ENCODE measurements at regions not wholly inside any gene's neighbourhood (a gene's known extent, or its start where the extent isn't known, plus 50 kb on each side); places are given as distances from the start of the nearest gene placed in this dataset.
"Not testable (repeated sequence)": the region's sequence is repeated elsewhere in the genome, so short reads cannot be mapped to it uniquely, and the experiment has no call there.

DNA sequence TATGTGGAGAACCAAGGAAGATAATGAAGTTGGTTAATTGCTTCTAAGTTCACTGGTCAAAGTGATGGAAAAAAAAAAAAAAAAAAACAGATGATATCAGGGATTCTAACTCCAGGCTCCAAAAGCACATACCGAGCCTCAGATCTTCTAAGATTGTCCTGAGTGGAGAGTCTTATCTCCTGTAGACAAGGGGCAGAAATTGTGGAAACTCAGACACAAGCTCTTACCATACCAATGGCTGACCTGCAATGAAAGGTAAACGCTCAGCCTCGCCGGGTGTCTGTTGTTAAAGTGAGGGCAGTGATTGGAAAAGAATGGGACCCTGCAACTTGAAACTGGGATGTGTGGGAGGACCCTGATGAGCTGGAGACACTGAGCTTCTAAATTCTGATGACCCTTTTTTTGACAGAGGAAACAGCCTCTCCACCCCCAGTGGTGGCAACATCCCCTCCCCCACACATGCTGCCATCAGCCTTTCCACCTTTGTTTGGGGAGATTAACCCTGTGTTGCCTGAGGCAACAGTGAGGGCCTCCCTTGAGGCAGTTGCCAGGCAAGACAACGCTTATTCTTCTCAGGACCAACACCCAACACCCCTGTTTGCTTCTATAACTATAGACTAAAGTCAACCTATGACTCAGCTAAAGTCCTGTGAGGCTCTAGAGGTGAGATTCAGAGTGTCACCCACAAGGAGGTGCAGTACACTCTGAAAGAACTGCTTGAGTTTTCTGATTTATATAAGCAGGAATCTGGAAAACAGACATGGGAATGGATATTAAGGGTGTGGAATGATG is 154.0 kb downstream of the THBS2 start:
- DNase-seq, result no peak

DNA sequence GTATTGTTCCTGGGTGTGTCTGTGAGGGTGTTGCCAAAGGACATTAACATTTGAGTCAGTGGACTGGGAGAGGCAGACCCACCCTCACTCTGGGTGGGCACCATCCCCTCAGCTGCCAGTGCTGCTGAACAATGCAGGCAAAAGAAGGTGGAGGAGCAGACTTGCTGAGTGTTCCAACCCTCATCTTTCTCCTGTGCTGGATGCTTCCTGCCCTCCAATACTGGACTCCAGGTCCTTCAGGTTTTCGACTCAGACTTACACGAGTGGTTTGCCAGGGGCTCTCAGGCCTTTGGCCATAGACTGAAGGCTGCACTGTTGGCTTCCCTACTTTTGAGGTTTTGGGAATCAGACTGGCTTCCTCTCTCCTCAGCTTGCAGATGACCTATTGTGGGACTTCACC is 155.0 kb downstream of the THBS2 start:
- not testable (repeated sequence) for DNase-seq

DNA sequence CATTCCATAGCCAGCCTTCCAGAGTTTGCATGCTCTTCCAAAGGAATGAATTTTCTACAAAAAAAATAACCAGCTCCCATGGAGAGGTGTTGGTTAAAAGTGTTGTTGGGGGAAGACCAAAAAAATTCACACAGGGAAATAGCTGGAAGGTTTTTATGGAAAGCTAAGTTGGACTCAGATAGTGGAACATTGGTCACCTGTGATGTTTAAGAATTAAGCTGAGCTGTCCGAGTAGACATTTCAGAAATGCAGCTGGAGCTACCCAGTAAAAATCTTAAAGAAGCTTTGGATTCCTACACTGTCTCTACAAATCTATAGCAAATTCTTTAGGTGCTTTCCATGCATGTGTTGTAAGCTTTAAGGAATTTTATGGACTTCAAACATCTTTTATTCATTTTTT is 155.5 kb downstream of the THBS2 start:
- DNase-seq, result no peak

DNA sequence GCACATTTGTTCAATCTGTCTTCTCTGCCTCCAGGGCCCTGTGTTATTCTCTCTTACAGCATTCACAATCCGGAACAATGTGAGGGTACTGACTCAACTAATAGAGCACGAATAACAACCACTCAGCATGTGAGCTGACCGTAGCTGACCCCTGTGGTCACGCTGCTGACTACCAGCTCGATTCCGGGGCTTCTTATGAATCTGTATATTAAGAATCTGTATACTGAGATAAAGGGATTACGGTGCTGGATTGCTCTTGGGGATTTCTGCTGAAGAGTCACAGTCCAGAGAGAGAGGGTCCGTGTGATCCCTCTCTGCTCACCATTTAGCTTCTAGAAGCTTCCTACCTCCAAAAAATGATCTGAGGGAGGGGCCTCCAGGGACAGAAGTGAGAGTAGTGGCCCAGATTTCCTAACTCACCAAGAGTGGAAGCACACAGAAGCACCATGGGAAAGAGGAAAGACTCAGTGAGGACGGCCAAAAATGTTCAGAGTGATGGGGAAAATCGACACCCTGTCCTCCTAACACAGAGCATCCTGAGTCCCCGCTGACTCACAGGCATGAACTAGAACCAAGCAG is 156.2 kb downstream of the THBS2 start:
- DNase-seq, result no peak

DNA sequence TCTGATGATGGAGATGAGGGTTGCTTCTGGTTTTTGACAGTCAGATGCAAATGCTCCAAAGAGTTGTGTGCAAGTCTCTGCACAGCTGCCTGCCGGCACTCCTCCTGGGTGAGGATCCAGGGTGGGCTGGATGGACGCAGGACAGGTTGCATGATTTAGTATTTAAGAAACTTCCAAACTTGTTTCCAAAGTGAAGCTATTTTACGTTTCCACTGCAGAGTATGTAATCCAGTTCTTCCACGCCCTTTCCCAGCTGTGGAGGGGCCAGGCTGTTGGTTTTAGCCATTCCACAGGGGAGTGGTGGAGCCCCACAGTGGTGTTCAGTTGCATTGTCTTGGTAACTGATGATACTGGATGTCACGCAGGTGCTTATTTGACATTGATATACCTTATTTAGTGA is 157.3 kb downstream of the THBS2 start:
- DNase-seq, result no peak

DNA sequence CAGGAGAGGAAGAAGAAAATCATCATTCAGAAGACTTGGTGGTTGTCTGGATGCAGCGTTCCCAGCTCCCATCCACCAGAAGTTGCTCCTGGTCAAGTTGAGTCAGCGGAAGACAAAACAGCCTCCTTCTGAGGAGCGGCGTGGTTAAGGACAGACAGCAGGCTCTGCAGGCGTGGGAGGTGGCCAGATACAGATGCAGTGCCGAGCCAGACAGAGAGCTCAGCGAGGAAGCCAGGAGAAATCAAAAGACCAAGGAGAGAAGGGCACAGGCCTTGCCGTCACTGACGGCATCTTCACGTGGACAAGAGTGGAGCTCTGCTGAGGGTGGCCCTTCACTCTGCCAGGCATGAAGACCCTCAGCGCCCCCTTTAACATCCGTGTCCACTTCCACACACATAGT is 158.5 kb downstream of the THBS2 start:
- DNase-seq, result no peak

DNA sequence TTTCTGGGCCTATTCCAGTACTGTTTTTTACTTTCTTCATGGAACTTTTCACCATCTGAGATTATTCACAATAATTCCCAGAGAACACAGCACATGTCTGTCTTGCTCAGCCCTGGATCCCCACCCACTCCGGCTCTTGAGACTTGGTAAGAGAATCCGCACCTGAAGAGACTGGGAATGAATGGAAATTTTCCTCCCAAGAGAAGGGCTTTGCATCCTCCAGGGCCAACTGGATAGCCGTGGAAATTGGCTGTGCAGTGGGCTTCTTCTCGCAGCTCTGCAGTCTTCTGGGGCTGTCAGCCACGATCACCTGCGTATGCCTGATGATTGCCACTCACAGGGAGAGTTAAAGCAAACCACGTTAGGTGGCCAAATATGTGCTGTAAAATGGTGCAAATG is 159.1 kb downstream of the THBS2 start:
- no peak for DNase-seq

DNA sequence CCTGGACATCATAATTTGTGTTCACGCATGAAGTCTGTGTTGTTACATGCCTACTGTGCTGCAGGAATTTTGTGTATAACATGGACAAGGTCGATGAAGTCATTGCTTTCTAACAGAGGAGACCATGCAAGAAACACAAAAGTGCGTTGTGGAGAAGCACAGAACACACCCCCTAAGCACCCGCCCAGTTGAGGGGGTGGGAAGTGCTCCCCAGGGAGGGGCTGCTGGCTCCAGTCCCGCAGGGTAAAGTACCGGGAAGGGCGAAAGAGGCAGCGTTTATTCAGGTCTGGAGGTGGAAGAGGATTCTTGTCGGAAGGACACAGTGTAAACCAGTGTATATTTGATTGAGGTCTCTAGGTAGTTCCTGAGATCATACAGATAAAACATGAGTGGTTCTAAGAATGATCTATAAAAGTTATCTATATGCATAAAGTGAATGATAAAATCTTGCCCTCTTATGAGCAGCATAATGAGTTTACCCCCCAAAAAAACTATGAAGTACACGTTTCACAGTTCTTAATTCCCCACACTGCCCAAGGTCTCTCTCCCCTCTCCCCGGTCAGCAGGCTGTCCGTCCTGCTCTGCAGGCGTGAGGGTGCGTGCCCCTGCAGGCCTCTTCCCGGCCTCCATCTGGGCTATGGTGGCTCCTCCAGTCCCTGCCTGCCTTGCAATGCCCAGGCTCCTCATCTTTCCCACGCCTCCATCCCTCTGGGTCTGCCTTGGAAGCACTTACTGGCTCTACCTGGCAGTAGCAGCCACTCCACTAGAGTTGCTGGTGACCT is 159.7 kb downstream of the THBS2 start:
- DNase-seq, result no peak

DNA sequence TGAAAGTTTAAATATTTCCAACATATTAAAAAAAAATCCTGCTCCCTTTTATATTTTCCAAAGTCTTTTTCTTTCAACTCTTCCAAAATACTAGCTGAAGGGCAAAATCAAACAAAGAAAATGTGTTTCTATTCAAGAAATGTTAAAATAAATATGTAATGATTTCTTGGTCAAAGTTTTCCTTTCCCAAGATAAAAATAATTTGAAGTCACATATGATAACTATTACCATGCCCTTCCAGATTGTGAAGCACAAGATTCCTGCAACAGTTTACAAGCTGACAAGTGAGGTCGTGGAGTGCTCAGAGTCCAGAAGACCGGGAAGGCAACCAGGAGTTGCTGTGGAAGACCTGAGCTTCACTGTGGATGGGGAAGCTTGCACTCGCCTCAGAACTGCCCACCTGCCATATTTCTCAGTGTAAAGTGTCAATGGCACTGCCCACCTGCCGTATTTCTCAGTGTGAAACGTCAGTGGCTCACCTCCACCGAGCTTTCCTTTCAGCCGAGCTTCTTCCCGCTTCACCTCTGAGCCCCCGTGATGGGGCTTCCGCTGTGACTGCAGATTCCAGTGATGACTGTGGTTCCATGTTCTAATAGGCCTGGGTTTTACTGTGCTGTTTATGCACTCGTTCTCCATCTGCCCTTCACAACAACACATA is 160.5 kb downstream of the THBS2 start:
- DNase-seq, result no peak

DNA sequence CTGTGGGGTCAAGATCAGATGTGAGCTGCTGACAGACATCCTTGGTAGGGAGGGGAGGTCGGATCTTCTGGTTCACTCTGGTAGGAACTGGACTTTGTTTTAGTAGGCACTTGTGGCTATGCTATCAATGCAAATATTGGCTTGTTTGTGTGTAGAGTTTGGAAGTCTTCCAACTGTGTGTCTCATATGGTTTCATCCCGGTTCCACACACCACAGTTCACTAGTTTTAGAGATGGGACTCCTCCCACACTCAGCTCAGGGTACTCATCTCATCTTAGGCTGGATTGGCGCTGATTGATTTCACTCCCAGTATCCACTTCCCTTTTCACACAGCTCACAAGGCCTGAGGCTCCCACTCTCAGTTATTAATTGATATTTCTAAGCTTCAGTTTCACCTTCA is 161.3 kb downstream of the THBS2 start:
- no peak for DNase-seq

DNA sequence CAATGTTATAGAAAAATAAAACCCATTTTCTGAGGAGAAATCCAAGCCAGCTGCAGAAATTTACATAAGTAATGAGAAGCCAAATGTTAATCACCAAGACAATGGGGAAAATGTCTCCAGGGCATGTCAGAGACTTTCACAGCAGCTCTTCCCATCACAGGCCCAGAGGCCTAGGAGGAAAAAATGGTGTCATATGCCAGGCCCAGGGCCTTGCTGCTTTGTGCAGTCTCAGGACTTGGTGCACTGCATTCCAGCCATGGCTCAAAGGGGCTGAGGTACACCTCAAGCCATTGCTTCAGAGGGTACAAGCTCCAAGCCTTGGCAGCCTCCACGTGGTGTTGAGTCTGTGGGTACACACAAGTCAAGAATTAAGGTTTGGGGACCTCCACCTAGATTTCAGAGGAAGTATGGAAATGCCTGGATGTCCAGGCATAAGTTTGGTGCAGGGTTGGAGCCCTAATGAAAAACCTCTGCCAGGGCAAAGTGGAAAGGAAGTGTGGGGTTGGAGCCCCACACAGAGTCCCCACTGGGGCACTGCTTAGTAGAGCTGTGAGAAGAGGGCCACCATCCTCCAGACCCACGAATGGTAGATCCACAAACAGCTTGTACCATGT is 163.0 kb downstream of the THBS2 start:
- DNase-seq, result not testable (repeated sequence)

DNA sequence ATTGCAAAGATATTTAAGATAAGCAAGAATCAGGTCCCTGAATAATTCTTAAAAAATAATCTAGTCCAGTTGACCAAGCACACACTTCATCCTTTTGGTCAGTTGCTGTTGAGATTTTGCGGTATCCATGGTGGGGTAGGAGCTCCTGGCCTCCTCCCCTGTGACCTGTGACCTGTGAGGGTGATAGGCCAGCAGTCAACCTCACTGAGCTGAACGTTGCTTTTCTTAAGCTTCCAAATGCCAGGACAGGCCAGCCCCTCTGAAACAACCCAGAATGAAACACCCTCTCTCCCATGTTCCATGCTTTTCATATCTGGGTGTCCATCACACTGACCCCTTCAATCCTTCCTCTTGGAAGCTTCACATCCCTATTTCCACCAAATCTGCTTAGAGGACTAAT is 164.9 kb downstream of the THBS2 start:
- DNase-seq, result no peak

DNA sequence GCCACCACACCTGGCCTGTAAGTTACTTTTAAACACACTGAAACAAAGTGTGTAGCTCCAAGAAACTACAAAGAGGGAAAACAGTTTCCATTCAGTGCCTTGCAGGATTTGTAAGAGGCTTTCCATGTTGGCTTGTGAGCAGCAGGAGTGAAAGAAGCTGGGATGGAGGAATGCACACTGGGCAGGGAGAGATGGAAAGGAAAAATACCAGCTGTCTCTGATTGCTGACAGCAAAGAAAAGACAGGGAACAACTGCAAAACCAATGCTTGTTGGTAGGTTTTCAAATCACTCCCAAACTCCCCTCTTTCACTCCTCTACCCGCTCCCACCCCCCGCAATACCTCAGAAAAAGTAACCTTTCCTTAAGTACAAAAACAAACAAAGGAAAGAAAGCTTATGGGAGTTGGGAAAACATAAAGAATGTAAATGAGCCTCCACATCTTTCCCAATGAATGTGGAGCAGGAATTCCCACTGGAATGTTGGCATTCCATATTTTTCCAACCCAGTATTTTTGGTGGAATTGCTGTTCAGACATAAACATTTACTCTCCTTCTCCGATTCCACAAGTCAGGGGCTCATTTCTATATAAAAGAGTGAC is 166.1 kb downstream of the THBS2 start:
- no peak for DNase-seq

DNA sequence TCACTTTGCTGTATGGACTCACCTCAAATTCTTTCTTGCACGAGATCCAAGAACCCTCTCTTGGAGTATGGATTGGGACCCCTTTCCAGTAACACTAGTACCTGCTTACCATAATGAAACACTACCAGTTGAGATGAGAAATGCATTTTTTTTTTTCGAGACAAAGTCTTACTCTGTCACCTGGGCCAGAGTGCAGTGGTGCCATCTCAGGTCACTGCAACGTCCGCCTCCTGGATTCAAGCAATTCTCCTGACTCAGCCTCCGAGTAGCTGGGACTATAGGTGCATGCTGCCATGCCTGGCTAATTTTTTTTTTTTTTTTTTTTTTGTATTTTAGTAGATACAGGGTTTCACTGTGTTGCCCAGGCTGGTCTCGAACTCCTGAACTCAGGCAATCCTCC is 167.0 kb downstream of the THBS2 start:
- not testable (repeated sequence) for DNase-seq

DNA sequence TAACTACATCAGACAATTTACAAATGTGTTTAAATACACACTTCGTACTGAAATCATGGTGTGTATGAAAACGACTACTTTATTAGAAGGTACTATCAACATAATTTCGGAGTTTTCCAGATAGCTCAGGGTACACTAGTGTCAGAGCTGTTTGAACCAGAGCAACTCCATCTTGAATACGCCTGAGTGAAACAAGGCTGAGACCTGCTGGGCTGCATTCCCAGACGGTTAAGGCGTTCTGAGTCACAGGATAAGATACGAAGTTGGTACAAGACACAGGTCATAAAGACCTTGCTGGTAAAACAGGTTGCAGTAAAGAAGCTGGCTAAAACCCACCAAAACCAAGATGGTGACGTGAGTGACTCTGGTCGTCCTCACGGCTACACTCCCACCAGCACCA is 167.6 kb downstream of the THBS2 start:
- no peak for DNase-seq

DNA sequence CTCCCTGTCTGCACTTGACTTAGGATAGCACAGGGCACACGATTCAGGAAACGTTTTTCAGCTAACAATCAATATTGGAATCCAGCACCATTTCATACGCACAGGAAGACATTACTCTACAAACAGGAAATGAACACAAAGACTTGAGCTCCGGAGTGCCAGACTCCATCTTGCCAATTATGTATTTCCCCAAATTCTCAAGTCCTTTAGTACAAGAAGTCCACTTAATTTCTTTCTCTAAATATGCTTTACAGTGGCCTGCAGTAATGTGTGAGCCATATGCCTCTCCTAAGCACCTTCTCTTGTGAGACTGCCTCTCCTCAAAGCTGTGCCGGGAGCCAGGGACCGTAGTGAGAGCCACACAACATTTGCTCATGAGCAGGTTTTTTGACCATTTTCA is 168.2 kb downstream of the THBS2 start:
- DNase-seq, result no peak

DNA sequence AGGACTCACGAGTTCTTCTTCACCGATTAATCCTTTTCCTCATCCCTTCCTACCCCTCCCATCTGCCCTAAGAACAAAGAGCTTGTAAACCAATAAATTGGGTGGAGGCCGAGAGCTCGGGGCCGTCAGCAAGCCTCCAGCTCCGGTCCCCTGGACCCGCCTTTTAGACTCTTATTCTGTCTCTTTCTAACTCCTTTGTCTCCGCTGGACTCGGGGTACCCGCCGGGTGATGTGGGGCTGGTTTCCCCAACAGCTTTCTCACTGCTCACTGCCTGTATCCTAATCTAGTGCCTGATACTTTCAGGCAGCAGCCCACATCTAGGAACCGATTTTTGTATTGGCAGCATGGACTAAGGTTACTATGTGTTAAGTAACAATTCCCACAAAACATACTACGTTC is 169.1 kb downstream of the THBS2 start:
- DNase-seq, result not testable (repeated sequence)

DNA sequence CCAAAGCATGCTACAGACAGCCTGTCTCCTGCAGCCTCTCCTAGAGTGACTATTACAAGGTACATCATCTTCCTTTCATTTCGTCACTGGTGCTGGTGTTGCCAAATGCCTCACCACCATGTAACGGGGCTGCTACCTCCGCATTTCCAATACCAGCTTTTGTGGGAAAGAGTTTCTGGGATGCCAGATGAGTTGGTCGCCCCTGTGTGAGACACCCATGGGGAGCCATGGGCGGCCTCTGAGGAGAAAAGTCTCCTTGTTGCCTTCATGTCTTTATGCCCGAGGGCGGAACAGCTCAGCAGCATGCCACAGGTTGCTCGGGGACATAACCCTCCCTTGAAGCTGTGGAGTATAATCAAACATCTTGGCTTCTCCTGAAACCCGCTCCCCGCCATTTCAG is 169.6 kb downstream of the THBS2 start:
- no peak for DNase-seq

DNA sequence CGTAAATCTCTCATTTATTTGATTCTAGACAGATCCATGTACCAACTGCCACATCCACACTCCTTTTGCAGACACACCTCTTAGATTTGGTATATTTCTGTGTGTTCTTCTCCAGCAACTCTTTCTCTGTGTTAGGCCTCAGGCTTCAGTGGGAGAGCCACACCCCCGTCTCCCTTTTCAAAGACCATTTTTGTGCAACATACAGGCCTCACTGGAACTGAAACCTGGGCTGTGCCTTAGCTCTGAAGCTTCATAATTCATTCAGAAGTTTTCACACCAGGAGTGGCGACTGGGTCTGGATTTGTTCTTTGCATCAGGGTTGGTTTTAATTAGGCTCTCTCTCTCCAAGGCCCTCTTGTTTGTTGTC is 170.2 kb downstream of the THBS2 start:
- no peak for DNase-seq

DNA sequence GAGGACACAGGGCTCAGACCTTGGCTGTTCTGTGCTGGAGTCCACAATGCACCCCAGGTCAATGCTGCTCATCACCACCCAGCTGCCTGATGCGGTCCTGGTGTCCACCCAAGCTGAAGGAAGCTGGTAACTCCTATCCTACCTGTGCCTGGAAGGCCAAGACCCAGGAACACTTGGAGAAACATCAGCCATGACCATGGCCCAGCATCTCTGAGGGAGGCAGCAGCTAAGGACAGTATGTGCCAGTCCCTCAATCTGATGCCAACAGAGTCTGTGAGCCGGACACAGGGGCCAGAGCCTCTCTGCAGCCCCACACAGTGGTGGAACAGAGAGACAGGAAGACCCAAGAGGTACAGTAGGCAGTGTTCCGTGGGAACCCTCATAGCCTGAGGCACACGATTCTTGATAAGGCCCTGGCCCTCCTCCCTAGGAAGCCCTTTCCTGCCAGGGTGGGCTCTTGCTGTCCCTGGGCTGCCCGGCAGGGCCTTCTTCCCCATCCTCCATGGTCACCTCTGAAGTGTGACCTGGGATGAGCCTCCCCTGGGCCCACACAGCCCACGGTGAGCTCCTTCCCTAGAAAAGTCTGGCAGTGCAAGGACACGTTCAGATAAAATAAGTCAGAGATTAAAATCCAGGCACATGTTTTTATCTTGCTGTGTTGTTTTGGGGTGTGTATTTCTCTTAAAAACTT is 170.7 kb downstream of the THBS2 start:
- DNase-seq, result no peak

DNA sequence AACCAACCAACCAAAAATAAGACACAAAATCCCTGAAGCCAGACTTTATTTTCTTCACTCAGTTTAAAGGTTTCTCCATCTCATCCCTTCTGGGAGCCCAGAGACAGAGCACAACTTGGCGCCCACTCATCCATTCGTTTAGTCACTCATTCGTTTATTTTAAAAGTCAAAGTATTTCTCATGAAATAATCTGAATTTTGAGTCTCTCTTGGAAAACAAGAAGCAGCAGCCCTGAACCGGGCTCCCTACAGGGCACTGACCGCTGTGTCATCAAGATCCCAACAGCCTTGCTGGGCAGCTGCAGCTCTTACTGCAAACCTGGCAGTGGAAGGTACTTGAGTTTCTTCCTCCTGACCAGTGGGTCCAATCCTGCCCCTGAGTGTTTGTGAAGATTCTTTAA is 171.6 kb downstream of the THBS2 start:
- DNase-seq, result no peak

DNA sequence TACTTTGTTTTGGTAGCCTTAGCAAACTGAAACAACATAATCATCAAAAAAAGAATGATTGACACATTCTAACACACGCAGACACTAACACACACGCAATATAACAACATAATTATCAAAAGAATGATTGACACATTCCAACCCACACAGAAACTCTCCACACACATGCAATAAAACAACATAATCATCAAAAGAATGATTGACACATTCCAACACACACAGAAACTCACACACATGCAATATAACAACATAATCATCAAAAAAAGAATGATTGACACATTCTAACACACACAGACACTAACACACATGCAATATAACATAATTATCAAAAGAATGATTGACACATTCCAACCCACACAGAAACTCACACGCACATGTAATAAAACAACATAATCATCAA is 172.4 kb downstream of the THBS2 start:
- no peak for DNase-seq
